ENCODE measurements at regions not wholly inside any gene's neighbourhood (a gene's known extent, or its start where the extent isn't known, plus 50 kb on each side); places are given as distances from the start of the nearest gene placed in this dataset.

GRCh38 chr2:215664847-215665525 is 229.1 kb upstream of the FN1 start (continued):
- no peak for TF ChIP-seq NKRF (IDR thresholded peaks at IDR 0.05; ENCODE audit: borderline replicate concordance)
- no peak for TF ChIP-seq ZNF124 (CRISPR knock-in tag; IDR thresholded peaks at IDR 0.05)
- no peak for TF ChIP-seq PYGO2 (tag; IDR thresholded peaks at IDR 0.05)
- no peak for TF ChIP-seq CBX8 (IDR thresholded peaks at IDR 0.05; ENCODE audit: borderline replicate concordance, extremely low read depth, low read depth, low read length, poor library complexity, severe bottlenecking)
- 0 out of 4 replicates have a peak, but pooled peaks of 1 of the 2 experiments have one; percentile 18 for TF ChIP-seq MNT (conservative IDR thresholded peaks at IDR 0.05)

GRCh38 chr2:215662715-215663114 is 226.8 kb upstream of the FN1 start:
- H3K27ac ChIP-seq (ENCODE audit: extremely low read depth, low read depth, low read length) = no peak overlapping the region
- H3K4me1 ChIP-seq (replicated peaks in 1 of 2; ENCODE audit: control insufficient read depth in 2 of 2, insufficient read depth in 2 of 2, low read length in 2 of 2) = no peaks in the 10 kb centered on the region
- 15% methylated on average over 1 of the region's 1 CpG for WGBS (ENCODE audit: insufficient coverage, low coverage, missing lambda C conversion rate)
- ChIA-PET POLR2A (interaction anchor here (0.7 kb wide), 1 partner anchor 226 kb away, joined by 3 read pairs; no protein-coding TSS in a partner anchor), CTCF (ENCODE audit: low intra/inter-chr PET ratio) (no interaction called here)
- H3K9me1 ChIP-seq (ENCODE audit: control insufficient read depth, insufficient read depth, low read length) = no peaks in the 10 kb centered on the region
- in situ Hi-C loops (cut with MboI) = no loop called here
- BruUV-seq (replicated peaks) = no TSS peak
- FAIRE-seq (no peak), ATAC-seq (no peak), DNase-seq (ENCODE audit: extremely low read depth in 1 of 4, low spot score in 3 of 4) (no peak)
- no peaks in the 10 kb centered on the region for H4K20me1 ChIP-seq (replicated peaks; ENCODE audit: control insufficient read depth, insufficient read depth, low read length)
- no peak overlapping the region for H2AFZ ChIP-seq (ENCODE audit: low read depth, low read length)
- H3K9me3 ChIP-seq (replicated peaks; ENCODE audit: control insufficient read depth, insufficient read depth, low read depth, low read length) = no peaks in the 10 kb centered on the region
- H3K36me3 ChIP-seq (ENCODE audit: control insufficient read depth, insufficient read depth, low read length) = no peaks in the 10 kb centered on the region
- H3K79me2 ChIP-seq (ENCODE audit: control insufficient read depth, insufficient read depth, low read length) = no peaks in the 10 kb centered on the region
- no peak overlapping the region for H3K9ac ChIP-seq (ENCODE audit: insufficient read depth in 1 of 2, low read depth in 2 of 2, low read length in 2 of 2)
- no peak overlapping the region for H3K4me2 ChIP-seq (ENCODE audit: insufficient read depth, low read length)
- no peak overlapping the region for H3K4me3 ChIP-seq
- intact Hi-C loops (cut with micrococcal nuclease) = no loop called here
- no peaks in the 10 kb centered on the region for H3K27me3 ChIP-seq (ENCODE audit: control insufficient read depth in 2 of 2, insufficient read depth in 2 of 2, low read length in 2 of 2)
- no peak for TF ChIP-seq GTF3C2 (IDR thresholded peaks at IDR 0.05; ENCODE audit: borderline replicate concordance, extremely low read depth, insufficient read length)
- no peak for TF ChIP-seq KDM2B (CRISPR knock-in tag; IDR thresholded peaks at IDR 0.05)
- TF ChIP-seq CBX8 (IDR thresholded peaks at IDR 0.05; ENCODE audit: borderline replicate concordance, extremely low read depth, low read depth, low read length, poor library complexity, severe bottlenecking) = no peak
- TF ChIP-seq CREM (IDR thresholded peaks at IDR 0.05; ENCODE audit: low read depth) = no peak
- no peak for TF ChIP-seq U2AF2 (optimal IDR thresholded peaks at IDR 0.05; ENCODE audit: low read depth, low read length)
- TF ChIP-seq KAT2B (IDR thresholded peaks at IDR 0.05; ENCODE audit: low read depth, low read length) = no peak
- no peak for TF ChIP-seq ZNF57 (CRISPR knock-in tag; IDR thresholded peaks at IDR 0.05)
- TF ChIP-seq POLR2A (conservative IDR thresholded peaks at IDR 0.05) = no peak
- no peak for TF ChIP-seq HMG20B (CRISPR knock-in tag; IDR thresholded peaks at IDR 0.05)
